Fibroblast of villous mesenchyme (primary cell): ENCODE measurements at regions not wholly inside any gene's neighbourhood (a gene's known extent, or its start where the extent isn't known, plus 50 kb on each side); places are given as distances from the start of the nearest gene placed in this dataset.

ENCODE experiments used
- DNase-seq: peaks from one replicate; pipeline ENCODE4 v3.0.0-alpha.2; 2010; ENCODE audit warnings: low read depth
- H3K4me3 ChIP-seq: 2 replicates; pipeline ENCODE4 v1.5.1; 2011; ENCODE audit warnings: low read depth, mild to moderate bottlenecking, low read length
- TF ChIP-seq, protein P1 (sequence below): IDR thresholded peaks from 2 replicates; pipeline ENCODE4 v1.5.1; 2012; ENCODE audit warnings: low read depth, mild to moderate bottlenecking, low read length; ENCODE audit not compliant: insufficient read depth

- H3K4me3 ChIP-seq, result no peak overlapping the region
- DNase-seq, result no peak
- TF ChIP-seq, protein P1, sequence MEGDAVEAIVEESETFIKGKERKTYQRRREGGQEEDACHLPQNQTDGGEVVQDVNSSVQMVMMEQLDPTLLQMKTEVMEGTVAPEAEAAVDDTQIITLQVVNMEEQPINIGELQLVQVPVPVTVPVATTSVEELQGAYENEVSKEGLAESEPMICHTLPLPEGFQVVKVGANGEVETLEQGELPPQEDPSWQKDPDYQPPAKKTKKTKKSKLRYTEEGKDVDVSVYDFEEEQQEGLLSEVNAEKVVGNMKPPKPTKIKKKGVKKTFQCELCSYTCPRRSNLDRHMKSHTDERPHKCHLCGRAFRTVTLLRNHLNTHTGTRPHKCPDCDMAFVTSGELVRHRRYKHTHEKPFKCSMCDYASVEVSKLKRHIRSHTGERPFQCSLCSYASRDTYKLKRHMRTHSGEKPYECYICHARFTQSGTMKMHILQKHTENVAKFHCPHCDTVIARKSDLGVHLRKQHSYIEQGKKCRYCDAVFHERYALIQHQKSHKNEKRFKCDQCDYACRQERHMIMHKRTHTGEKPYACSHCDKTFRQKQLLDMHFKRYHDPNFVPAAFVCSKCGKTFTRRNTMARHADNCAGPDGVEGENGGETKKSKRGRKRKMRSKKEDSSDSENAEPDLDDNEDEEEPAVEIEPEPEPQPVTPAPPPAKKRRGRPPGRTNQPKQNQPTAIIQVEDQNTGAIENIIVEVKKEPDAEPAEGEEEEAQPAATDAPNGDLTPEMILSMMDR, result no peak
Measured at GRCh38 chr2:12607971-12608370, 108.8 kb upstream of the TRIB2 start.

DNA sequence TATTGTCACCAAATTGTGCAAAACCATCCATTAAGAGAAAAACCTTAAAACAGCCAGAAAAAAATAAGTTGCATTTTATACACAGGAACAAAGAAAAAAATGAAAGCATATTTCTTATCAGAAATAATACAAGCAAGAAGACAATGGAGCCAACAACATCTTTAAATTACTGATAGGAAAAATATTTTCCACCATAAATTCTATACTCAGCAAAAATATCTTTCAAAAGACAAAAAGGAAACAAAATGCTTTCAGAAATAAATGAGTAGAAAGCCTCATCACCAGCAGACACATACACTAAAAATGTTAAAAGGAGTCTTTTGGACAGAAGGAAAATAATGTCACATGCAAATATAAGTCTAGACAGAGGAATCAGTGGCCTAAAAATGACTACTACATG is 106.4 kb upstream of the TRIB2 start:
- TF ChIP-seq, protein P1, result no peak
- no peak overlapping the region for H3K4me3 ChIP-seq
- no peak for DNase-seq

GRCh38 chr2:12612168-12612567 is 104.6 kb upstream of the TRIB2 start:
- H3K4me3 ChIP-seq, result no peak overlapping the region
- no peak for DNase-seq
- TF ChIP-seq, protein P1, result no peak

- DNase-seq, result no peak
- TF ChIP-seq, protein P1, result no peak
- no peak overlapping the region for H3K4me3 ChIP-seq
Measured at GRCh38 chr2:12612671-12613070, 104.1 kb upstream of the TRIB2 start.

- no peak overlapping the region for H3K4me3 ChIP-seq
- TF ChIP-seq, protein P1, result no peak
- no peak for DNase-seq
Measured at GRCh38 chr2:12613137-12613835, 103.5 kb upstream of the TRIB2 start.

- TF ChIP-seq, protein P1, result no peak
- no peak overlapping the region for H3K4me3 ChIP-seq
- no peak for DNase-seq
Measured at GRCh38 chr2:12615509-12615908, 101.2 kb upstream of the TRIB2 start.
